Muscle of leg (tissue), 3 donors: ENCODE measurements at regions not wholly inside any gene's neighbourhood (a gene's known extent, or its start where the extent isn't known, plus 50 kb on each side); places are given as distances from the start of the nearest gene placed in this dataset.
A peak's percentile ranks its signal among the peaks of the same experiment; 100 is the strongest.
"Not testable (repeated sequence)": the region's sequence is repeated elsewhere in the genome, so short reads cannot be mapped to it uniquely, and the experiment has no call there.

Experiments
- DNase-seq: peaks from one replicate; pipeline ENCODE4 v3.0.0; 2013
- H3K27ac ChIP-seq: one replicate; pipeline ENCODE4 v1.5.1; 2013; ENCODE audit warnings: mild to moderate bottlenecking, low read length, control low read depth
- H3K27me3 ChIP-seq: one replicate; pipeline ENCODE4 v1.6.1; 2013; ENCODE audit warnings: low read length; ENCODE audit not compliant: control insufficient read depth, insufficient read depth
- H3K36me3 ChIP-seq: one replicate; pipeline ENCODE4 v1.6.1; 2013; ENCODE audit warnings: low read length; ENCODE audit not compliant: control insufficient read depth, insufficient read depth
- H3K4me1 ChIP-seq: one replicate; pipeline ENCODE4 v1.6.1; 2013; ENCODE audit warnings: low read length; ENCODE audit not compliant: control insufficient read depth, insufficient read depth
- H3K4me3 ChIP-seq: one replicate; pipeline ENCODE4 v1.5.1; 2013; ENCODE audit warnings: low read length, control low read depth
- H3K9me3 ChIP-seq: replicated peaks from 2 replicates; pipeline ENCODE4 v1.6.1; 2013; ENCODE audit warnings: low read depth, low read length; ENCODE audit not compliant: control insufficient read depth
- WGBS: methylation state at CpG from one replicate; pipeline ENCODE4 v1.1.5; 2013; ENCODE audit warnings: missing lambda C conversion rate; ENCODE audit not compliant: insufficient coverage; 5-methylcytosine and 5-hydroxymethylcytosine counted together

- Histone ChIP-seq H3K36me3 (no peaks in the 10 kb centered on the region), H3K4me3 (no peak overlapping the region), H3K27me3 (no peaks in the 10 kb centered on the region), H3K4me1 (no peaks in the 10 kb centered on the region), H3K27ac (no peak overlapping the region), H3K9me3 (no peaks in the 10 kb centered on the region)
- no peak for DNase-seq
- WGBS, result no CpG with 5 or more reads among the region's 3 CpGs
Measured at GRCh38 chr2:192718340-192718739, 523.6 kb upstream of the TMEFF2 start.

GRCh38 chr2:192700934-192701333 is 506.2 kb upstream of the TMEFF2 start:
- H3K4me1 ChIP-seq, result no peaks in the 10 kb centered on the region
- no peaks in the 10 kb centered on the region for H3K9me3 ChIP-seq
- no peaks in the 10 kb centered on the region for H3K27me3 ChIP-seq
- no peaks in the 10 kb centered on the region for H3K36me3 ChIP-seq
- WGBS, result no CpG with 5 or more reads among the region's 2 CpGs
- no peak overlapping the region for H3K27ac ChIP-seq
- DNase-seq, result no peak
- no peak overlapping the region for H3K4me3 ChIP-seq

- no peak for DNase-seq
- no peaks in the 10 kb centered on the region for H3K4me1 ChIP-seq
- WGBS, result no CpG with 5 or more reads among the region's 5 CpGs
Measured at GRCh38 chr2:192697880-192698279, 503.1 kb upstream of the TMEFF2 start.

GRCh38 chr2:192696857-192697256 is 502.1 kb upstream of the TMEFF2 start:
- no CpG with 5 or more reads among the region's 3 CpGs for WGBS

More at GRCh38 chr2:192697880-192698279, 503.1 kb upstream of the TMEFF2 start:
- H3K9me3 ChIP-seq, result no peaks in the 10 kb centered on the region
- H3K4me3 ChIP-seq, result no peak overlapping the region
- no peak overlapping the region for H3K27ac ChIP-seq
- H3K27me3 ChIP-seq, result no peaks in the 10 kb centered on the region
- no peaks in the 10 kb centered on the region for H3K36me3 ChIP-seq

GRCh38 chr2:192687015-192687414 is 492.3 kb upstream of the TMEFF2 start:
- H3K4me1 ChIP-seq, result no peaks in the 10 kb centered on the region
- peak overlapping the region; percentile 52 for H3K27ac ChIP-seq
- no peaks in the 10 kb centered on the region for H3K36me3 ChIP-seq
- H3K27me3 ChIP-seq, result no peaks in the 10 kb centered on the region
- peak; percentile 86 for DNase-seq
- H3K4me3 ChIP-seq, result no peak overlapping the region
- no peaks in the 10 kb centered on the region for H3K9me3 ChIP-seq
- 56% methylated on average over 2 of the region's 3 CpGs for WGBS

More at GRCh38 chr2:192696857-192697256, 502.1 kb upstream of the TMEFF2 start:
- DNase-seq, result peak; percentile 55
- Histone ChIP-seq H3K4me1 (no peaks in the 10 kb centered on the region), H3K27ac (no peak overlapping the region), H3K36me3 (no peaks in the 10 kb centered on the region), H3K27me3 (no peaks in the 10 kb centered on the region), H3K4me3 (no peak overlapping the region), H3K9me3 (no peaks in the 10 kb centered on the region)

- not testable (repeated sequence) for DNase-seq
- no CpG with 5 or more reads among the region's 27 CpGs for WGBS
Measured at GRCh38 chr2:192682511-192682910, 487.8 kb upstream of the TMEFF2 start.

DNA sequence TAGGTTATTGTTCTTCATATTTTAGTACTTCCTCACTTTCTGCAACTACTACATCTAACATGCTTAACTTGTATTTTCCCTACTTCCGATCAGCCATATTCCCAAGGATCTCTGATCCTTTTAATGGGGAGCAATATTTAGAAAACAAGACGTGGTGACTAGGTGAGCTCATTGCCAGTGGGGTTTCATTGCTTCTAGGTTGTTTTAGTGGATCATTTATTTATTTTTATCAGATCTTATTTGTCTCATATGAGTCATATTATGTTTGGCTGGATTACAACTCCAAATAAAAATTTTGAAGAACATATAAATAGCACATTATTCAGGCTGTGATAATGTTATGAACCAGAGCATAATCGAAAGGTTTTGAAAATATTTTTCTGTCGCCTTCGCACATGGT is 480.9 kb upstream of the TMEFF2 start:
- peak; percentile 29 for DNase-seq
- no peak overlapping the region for H3K4me3 ChIP-seq
- WGBS, result no CpG with 5 or more reads among the region's 5 CpGs
- H3K9me3 ChIP-seq, result no peaks in the 10 kb centered on the region
- H3K36me3 ChIP-seq, result no peaks in the 10 kb centered on the region
- no peak overlapping the region for H3K27ac ChIP-seq
- H3K4me1 ChIP-seq, result no peaks in the 10 kb centered on the region
- no peaks in the 10 kb centered on the region for H3K27me3 ChIP-seq

More at GRCh38 chr2:192682511-192682910, 487.8 kb upstream of the TMEFF2 start:
- not testable (repeated sequence) for H3K4me3 ChIP-seq, H3K27ac ChIP-seq, H3K36me3 ChIP-seq, H3K4me1 ChIP-seq, H3K27me3 ChIP-seq, H3K9me3 ChIP-seq

DNA sequence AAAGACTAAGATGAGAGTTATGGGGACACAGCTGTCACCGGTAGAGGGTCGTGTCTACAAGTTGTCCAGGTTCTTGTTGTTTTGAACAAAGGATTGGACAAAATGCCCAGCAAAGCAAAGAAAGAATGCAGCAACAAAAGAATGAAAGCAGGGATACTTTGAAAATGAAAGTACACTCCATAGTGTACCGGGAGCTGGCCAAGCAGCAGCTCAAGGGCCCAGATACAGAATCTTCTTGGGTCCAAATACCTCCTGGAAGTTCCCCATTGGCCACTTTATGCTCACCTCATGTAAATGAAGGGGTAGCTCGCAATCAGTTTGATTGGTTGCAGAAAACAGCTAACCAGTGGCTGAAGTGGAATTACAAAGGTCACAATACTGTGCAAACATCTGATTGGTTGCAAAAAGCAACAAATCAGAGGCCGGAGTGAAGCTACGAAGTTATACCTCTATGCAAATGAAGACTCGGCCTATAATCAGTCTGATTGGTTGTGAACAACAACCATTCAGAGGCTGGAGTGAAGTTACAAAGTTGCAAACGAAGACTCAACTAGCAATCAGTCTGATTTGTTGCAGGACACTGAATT is 474.9 kb upstream of the TMEFF2 start:
- Histone ChIP-seq H3K9me3 (no peaks in the 10 kb centered on the region), H3K27me3 (no peaks in the 10 kb centered on the region), H3K4me1 (no peaks in the 10 kb centered on the region), H3K36me3 (no peaks in the 10 kb centered on the region), H3K4me3 (no peak overlapping the region), H3K27ac (no peak overlapping the region)
- no peak for DNase-seq
- 93% methylated on average over 6 of the region's 8 CpGs for WGBS

DNA sequence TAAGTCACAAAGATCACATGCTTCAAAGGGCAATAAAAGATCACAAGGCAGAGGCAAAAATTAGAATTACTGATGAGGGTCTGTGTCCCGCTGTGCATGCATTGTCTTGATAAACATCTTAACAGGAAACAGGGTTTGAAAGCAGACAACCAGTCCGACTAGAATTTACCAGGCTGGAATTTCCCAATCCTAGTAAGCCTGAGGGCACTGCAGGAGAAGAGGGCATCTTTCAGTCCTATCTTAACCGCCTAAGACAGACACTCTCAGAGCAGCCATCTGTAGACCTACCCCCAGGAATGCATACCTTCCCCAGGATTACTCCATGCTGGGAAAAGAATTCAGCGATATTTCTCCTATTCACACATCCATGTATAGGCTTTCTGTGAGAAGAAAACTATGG is 465.8 kb upstream of the TMEFF2 start:
- not testable (repeated sequence) for H3K27ac ChIP-seq, H3K36me3 ChIP-seq, H3K9me3 ChIP-seq, H3K4me1 ChIP-seq, H3K27me3 ChIP-seq, H3K4me3 ChIP-seq, DNase-seq
- WGBS, result 90% methylated on average over 3 of the region's 4 CpGs

DNA sequence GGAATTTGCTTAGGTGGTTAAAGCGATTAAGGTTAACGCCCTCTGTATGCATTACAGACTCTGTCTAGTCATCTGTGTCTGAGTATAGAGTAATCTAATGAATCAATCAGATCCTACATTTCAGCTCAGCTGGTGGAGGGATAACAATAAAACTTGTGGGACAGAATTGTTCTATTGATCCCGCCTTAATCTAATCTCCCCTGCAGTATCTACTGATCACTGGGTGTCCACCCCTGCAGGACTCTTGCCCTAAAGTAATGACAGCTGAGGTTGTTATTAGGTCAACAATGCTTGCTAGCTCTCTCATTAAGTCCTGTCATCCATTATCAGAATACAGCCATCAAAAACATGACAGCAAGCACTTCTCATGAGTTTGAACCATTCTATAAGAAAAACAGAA is 462.6 kb upstream of the TMEFF2 start:
- no CpG with 5 or more reads among the region's 3 CpGs for WGBS

GRCh38 chr2:192655916-192656315 is 461.2 kb upstream of the TMEFF2 start:
- 40% methylated on average over 1 of the region's 3 CpGs for WGBS
- Histone ChIP-seq H3K4me3 (no peak overlapping the region), H3K27ac (no peak overlapping the region), H3K9me3 (no peaks in the 10 kb centered on the region), H3K27me3 (no peaks in the 10 kb centered on the region), H3K4me1 (no peaks in the 10 kb centered on the region), H3K36me3 (no peaks in the 10 kb centered on the region)
- DNase-seq, result no peak

More for the DNA sequence above, 462.6 kb upstream of the TMEFF2 start:
- no peaks in the 10 kb centered on the region for H3K9me3 ChIP-seq
- H3K36me3 ChIP-seq, result no peaks in the 10 kb centered on the region
- no peaks in the 10 kb centered on the region for H3K4me1 ChIP-seq
- DNase-seq, result no peak
- no peak overlapping the region for H3K4me3 ChIP-seq
- no peaks in the 10 kb centered on the region for H3K27me3 ChIP-seq
- H3K27ac ChIP-seq, result no peak overlapping the region
